GM12873 (cell line): ENCODE measurements at regions not wholly inside any gene's neighbourhood (a gene's known extent, or its start where the extent isn't known, plus 50 kb on each side); places are given as distances from the start of the nearest gene placed in this dataset.

Experiments
- TF ChIP-seq, protein P1 (sequence below): IDR thresholded peaks from 2 replicates; pipeline ENCODE4 v1.5.1; 2012; ENCODE audit warnings: low read depth, mild to moderate bottlenecking, moderate library complexity, low read length, control low read depth; ENCODE audit not compliant: insufficient read depth; ENCODE audit errors: missing control alignments

DNA sequence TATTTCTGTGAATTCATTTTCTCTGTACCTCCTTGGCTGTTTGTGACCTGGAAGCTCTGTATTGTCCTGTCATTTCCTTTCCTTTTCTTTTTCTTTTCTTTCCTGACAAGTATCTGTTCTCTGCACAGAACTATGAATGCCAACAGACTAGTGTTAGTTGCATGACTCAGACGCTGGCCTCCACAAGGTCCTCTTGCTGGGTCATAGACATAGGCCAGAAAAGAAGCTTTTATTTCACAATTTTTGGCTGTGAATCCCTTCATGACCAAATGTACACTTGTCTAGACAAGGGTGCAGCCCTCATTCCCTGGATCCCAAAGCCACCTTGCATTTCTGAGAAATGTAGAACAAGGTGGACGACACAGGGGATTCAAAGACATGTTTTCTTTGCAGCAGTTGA is 104.1 kb upstream of the MTNR1B start:
- TF ChIP-seq, protein P1, sequence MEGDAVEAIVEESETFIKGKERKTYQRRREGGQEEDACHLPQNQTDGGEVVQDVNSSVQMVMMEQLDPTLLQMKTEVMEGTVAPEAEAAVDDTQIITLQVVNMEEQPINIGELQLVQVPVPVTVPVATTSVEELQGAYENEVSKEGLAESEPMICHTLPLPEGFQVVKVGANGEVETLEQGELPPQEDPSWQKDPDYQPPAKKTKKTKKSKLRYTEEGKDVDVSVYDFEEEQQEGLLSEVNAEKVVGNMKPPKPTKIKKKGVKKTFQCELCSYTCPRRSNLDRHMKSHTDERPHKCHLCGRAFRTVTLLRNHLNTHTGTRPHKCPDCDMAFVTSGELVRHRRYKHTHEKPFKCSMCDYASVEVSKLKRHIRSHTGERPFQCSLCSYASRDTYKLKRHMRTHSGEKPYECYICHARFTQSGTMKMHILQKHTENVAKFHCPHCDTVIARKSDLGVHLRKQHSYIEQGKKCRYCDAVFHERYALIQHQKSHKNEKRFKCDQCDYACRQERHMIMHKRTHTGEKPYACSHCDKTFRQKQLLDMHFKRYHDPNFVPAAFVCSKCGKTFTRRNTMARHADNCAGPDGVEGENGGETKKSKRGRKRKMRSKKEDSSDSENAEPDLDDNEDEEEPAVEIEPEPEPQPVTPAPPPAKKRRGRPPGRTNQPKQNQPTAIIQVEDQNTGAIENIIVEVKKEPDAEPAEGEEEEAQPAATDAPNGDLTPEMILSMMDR, result no peak

DNA sequence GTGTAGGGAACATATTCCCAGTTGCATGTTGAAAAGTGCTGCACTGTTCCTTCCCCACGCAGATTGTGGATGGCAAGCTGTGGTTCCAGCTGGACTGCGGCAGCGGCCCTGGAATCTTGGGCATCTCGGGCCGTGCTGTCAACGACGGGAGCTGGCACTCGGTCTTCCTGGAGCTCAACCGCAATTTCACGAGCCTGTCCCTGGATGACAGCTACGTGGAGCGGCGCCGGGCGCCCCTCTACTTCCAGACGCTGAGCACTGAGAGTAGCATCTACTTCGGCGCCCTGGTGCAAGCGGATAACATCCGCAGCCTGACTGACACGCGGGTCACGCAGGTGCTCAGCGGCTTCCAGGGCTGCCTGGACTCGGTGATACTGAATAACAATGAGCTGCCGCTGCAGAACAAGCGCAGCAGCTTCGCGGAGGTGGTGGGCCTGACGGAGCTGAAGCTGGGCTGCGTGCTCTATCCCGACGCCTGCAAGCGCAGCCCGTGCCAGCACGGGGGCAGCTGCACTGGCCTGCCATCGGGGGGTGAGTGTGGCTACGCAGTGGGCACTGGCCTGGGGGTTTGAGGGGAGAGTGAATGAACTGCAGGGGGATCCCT is 102.7 kb upstream of the MTNR1B start:
- TF ChIP-seq, protein P1, result no peak

DNA sequence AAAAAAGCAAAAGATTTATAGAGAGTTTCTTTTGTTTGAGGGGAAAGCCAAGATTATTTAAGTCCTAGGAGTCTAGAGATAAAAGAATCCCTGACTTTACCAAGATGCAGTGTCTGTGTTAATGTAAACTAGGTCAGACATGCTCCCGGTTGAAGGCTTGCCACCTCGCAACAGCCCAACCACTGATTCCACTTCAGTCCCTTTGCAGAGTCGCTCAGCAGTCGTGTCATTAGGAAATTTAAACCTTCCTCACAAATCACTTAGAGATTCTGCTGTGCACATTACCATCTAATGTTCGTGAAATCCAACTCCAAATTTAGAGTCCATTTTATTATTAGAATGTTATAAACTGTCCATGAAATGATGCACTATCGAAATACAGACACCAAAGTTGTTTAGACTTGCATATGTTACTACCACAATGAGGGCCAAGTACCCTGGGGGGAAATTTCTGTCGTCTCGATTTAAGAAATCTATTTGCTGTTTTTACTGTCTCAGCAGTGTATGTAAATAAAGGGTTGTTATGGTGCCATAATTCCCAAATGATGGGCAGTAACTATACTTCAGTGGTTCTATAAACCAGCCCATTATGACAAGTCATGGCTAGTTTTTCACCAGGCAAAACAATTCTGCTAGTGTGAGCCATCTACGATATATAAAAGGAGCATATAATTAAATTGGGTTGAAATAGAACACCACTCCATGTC is 101.4 kb upstream of the MTNR1B start:
- TF ChIP-seq, protein P1, result no peak

GRCh38 chr11:92869716-92870115 is 99.7 kb upstream of the MTNR1B start:
- TF ChIP-seq, protein P1, result no peak

DNA sequence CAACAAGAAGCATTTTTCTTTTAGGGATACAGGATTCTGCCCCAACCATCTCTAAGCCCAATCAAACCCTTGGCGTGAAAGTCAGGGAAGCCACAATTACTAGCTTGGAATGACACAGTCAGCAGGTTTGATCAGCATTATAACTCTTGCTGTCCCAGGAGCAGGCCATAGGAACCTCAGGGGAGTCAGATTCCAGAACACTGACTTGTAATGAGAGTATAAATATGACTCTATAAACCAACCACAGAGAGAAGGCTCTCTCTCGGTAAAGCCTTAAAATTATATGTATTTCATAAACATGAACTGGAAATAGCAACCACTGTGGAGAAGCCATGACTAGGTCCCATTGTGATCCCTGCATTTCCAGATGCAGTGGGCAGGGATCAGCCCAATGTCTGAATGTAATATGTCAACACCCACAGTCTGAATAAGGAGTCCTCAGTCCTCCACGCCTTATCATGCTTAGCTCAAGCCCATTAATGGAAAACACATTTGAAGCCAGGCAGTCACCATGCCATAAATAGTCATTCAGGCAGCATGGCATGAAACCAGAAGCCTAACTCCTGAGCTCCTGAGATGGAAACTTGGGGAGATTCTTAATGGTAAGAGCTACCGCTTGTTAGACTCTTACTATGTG is 99.1 kb upstream of the MTNR1B start:
- TF ChIP-seq, protein P1, result no peak

DNA sequence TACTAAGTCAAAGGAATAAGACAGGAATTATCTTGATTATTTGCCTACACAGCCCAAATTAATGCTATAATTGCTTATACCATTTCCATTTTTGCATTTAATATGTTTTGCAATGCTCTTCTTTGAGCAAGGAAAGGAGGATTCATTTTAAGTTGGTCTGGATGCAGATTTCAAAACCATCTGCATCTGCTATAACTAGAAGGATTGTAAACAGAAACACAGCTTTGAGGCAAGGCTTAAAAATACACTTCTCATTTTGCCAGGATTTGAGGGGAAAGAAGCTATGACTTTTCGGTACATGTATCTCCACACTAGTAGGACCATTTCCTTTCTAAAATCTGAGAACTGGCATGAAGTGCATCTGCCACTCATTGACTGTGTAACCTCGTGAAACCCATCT is 95.9 kb upstream of the MTNR1B start:
- TF ChIP-seq, protein P1, result no peak

DNA sequence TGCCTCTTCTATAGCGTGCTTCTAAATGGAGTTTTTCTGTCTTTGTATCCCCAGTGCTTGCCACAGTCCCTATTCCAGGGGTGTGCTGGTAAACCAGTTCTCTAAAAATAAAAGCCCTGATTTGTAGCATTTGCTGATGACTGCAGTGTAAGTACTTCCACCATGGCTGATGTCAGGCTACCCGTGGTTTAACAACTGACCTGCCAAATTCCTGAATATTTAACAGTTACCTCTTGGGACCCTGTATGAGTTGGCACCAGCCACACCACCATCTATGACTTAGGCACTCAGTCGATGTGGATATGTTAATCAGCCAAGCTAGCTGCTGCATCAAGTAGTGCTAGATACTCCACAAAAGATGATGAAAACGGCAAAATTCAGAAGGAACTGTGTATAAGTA is 94.0 kb upstream of the MTNR1B start:
- TF ChIP-seq, protein P1, result no peak
